Astrocyte (in vitro differentiated cells and primary cell): ENCODE measurements at regions not wholly inside any gene's neighbourhood (a gene's known extent, or its start where the extent isn't known, plus 50 kb on each side); places are given as distances from the start of the nearest gene placed in this dataset.

ENCODE experiments used
- EZH2 ChIP-seq: IDR thresholded peaks from 2 replicates; pipeline ENCODE4 v1.6.1; 2012; ENCODE audit warnings: mild to moderate bottlenecking, low read length, inconsistent platforms; ENCODE audit not compliant: insufficient read depth
- TF ChIP-seq, protein P1 (sequence below): IDR thresholded peaks from 2 replicates; pipeline ENCODE4 v1.5.1; 2011; ENCODE audit warnings: low read depth, mild to moderate bottlenecking, inconsistent platforms, low read length, moderate library complexity; ENCODE audit not compliant: insufficient read depth

DNA sequence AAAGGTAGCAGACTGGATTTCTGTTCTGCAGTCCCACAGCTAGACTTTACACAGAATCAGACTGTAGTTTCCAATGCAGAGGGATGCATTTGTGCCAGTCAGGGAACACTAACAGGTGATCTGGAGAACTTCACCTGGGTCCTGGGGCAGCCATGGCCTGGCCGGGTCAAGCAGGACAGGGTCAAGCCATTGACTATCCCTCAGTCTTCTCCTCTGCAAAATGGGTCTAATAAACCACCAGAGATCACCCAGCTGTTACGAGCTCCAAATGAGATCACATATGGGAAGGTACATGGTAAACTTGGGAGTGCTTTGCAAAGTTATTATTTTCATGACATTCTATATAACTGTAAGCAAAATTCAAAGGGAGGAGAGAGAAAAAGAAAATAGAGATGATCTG, 294.1 kb downstream of the CDCA7 start:
- TF ChIP-seq, protein P1, sequence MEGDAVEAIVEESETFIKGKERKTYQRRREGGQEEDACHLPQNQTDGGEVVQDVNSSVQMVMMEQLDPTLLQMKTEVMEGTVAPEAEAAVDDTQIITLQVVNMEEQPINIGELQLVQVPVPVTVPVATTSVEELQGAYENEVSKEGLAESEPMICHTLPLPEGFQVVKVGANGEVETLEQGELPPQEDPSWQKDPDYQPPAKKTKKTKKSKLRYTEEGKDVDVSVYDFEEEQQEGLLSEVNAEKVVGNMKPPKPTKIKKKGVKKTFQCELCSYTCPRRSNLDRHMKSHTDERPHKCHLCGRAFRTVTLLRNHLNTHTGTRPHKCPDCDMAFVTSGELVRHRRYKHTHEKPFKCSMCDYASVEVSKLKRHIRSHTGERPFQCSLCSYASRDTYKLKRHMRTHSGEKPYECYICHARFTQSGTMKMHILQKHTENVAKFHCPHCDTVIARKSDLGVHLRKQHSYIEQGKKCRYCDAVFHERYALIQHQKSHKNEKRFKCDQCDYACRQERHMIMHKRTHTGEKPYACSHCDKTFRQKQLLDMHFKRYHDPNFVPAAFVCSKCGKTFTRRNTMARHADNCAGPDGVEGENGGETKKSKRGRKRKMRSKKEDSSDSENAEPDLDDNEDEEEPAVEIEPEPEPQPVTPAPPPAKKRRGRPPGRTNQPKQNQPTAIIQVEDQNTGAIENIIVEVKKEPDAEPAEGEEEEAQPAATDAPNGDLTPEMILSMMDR = no peak
- TF ChIP-seq EZH2 = no peak
